Kidney (tissue), 13 donors: ENCODE measurements at regions not wholly inside any gene's neighbourhood (a gene's known extent, or its start where the extent isn't known, plus 50 kb on each side); places are given as distances from the start of the nearest gene placed in this dataset.

ENCODE experiments used
- DNase-seq, 5 donors: peaks; one replicate each; pipeline ENCODE4 v3.0.0-alpha.2; 2013 to 2020
- FAIRE-seq: peaks from 2 replicates; lab custom pipeline; 2012; peaks lifted over from hg19 to GRCh38; lab: Jason Lieb, UNC
- H3K27ac ChIP-seq, 2 donors: one replicate each; pipeline ENCODE4 v1.7.0; 2013; ENCODE audit warnings: low read depth in 2 of 2, low read length in 2 of 2, inconsistent platforms in 1 of 2
- H3K27me3 ChIP-seq: one replicate; pipeline ENCODE4 v1.7.1; 2013; ENCODE audit warnings: low read length, inconsistent platforms; ENCODE audit not compliant: control insufficient read depth, insufficient read depth
- H3K36me3 ChIP-seq, 3 donors: one replicate each; pipeline versions ENCODE4 v1.7.0 to v1.7.1; 2013; ENCODE audit warnings: low read length in 3 of 3, control low read depth in 1 of 3, inconsistent platforms in 1 of 3; ENCODE audit not compliant: insufficient read depth in 3 of 3, control insufficient read depth in 2 of 3
- H3K4me1 ChIP-seq, 3 donors: one replicate each; pipeline versions ENCODE4 v1.7.0 to v1.7.1; 2013; ENCODE audit warnings: low read length in 3 of 3, inconsistent platforms in 1 of 3, low read depth in 1 of 3; ENCODE audit not compliant: control insufficient read depth in 2 of 3, insufficient read depth in 2 of 3
- H3K4me3 ChIP-seq, 3 donors: one replicate each; pipeline versions ENCODE4 v1.7.0 to v1.8.1; 2013; ENCODE audit warnings: low read length in 3 of 3, control low read depth in 1 of 3, inconsistent platforms in 1 of 3
- H3K9ac ChIP-seq, 3 donors: one replicate each; pipeline versions ENCODE4 v1.7.0 to v1.7.1; 2013; ENCODE audit warnings: low read length in 3 of 3, control low read depth in 1 of 3, inconsistent platforms in 1 of 3
- H3K9me3 ChIP-seq, 3 donors: one replicate each; pipeline versions ENCODE4 v1.7.0 to v1.7.1; 2013; ENCODE audit warnings: low read length in 3 of 3, control low read depth in 1 of 3, inconsistent platforms in 1 of 3; ENCODE audit not compliant: control insufficient read depth in 2 of 3, insufficient read depth in 1 of 3
- CTCF ChIP-seq: IDR thresholded peaks from 3 replicates; pipeline ENCODE4 v1.5.1; 2012; ENCODE audit warnings: mild to moderate bottlenecking, moderate library complexity, borderline replicate concordance; ENCODE audit not compliant: insufficient read depth; ENCODE audit errors: extremely low read depth
- intact Hi-C: fragments of 100-400 bp; cut with DNase I; formaldehyde crosslinking; loops from one replicate; pipeline ENCODE4 v1.11.1; 2022
- donor health status: control.
- donor health status: control.
- donor health status: control.
- donor health status: control.
- donor health status: control.
- donor health status: DM: yes; HTN: yes; CAD: no.
- donor health status: Normal renal cell carcinoma (clear cell type).

GRCh38 chr20:24063100-24063499, 74.5 kb upstream of the GGTLC1 start:
- no peak for FAIRE-seq
- no peaks in the 10 kb centered on the region for H3K27me3 ChIP-seq
- H3K4me3 ChIP-seq = no peak overlapping the region
- intact Hi-C loops = no loop called here
- H3K9ac ChIP-seq = no peak overlapping the region
- H3K36me3 ChIP-seq = no peaks in the 10 kb centered on the region
- no peak for TF ChIP-seq CTCF
- no peaks in the 10 kb centered on the region for H3K4me1 ChIP-seq
- no peak overlapping the region for H3K27ac ChIP-seq
- no peak for DNase-seq
- no peaks in the 10 kb centered on the region for H3K9me3 ChIP-seq

- FAIRE-seq (no peak), DNase-seq (no peak)
- H3K9me3 ChIP-seq = no peaks in the 10 kb centered on the region
- H3K36me3 ChIP-seq = no peaks in the 10 kb centered on the region
- no peak for TF ChIP-seq CTCF
- H3K27ac ChIP-seq = no peak overlapping the region
- H3K9ac ChIP-seq = no peak overlapping the region
- no peaks in the 10 kb centered on the region for H3K27me3 ChIP-seq
- H3K4me3 ChIP-seq = no peak overlapping the region
- intact Hi-C loops = no loop called here
- no peaks in the 10 kb centered on the region for H3K4me1 ChIP-seq
Observed at GRCh38 chr20:24060851-24061590, 72.4 kb upstream of the GGTLC1 start.

GRCh38 chr20:24059174-24059573, 70.6 kb upstream of the GGTLC1 start:
- DNase-seq (no peak), FAIRE-seq (no peak)
- no peak for TF ChIP-seq CTCF
- Histone ChIP-seq H3K9me3 (no peaks in the 10 kb centered on the region), H3K27me3 (no peaks in the 10 kb centered on the region), H3K9ac (no peak overlapping the region), H3K4me1 (no peaks in the 10 kb centered on the region), H3K4me3 (no peak overlapping the region), H3K27ac (no peak overlapping the region), H3K36me3 (no peaks in the 10 kb centered on the region)
- intact Hi-C loops = no loop called here

- no peak overlapping the region for H3K9ac ChIP-seq
- no peak overlapping the region for H3K4me3 ChIP-seq
- H3K27me3 ChIP-seq = no peaks in the 10 kb centered on the region
- H3K9me3 ChIP-seq = no peaks in the 10 kb centered on the region
- no peak overlapping the region for H3K27ac ChIP-seq
- FAIRE-seq = no peak
- H3K36me3 ChIP-seq = no peaks in the 10 kb centered on the region
- intact Hi-C loops = no loop called here
- no peaks in the 10 kb centered on the region for H3K4me1 ChIP-seq
- no peak for DNase-seq
- TF ChIP-seq CTCF = no peak
Observed at GRCh38 chr20:24056491-24056890, 67.9 kb upstream of the GGTLC1 start.
